Stimulated activated CD4-positive, alpha-beta T cell treated with anti-CD3 and anti-CD28 coated beads, Interleukin-15, amount 100 ng/mL, for 24 hours (primary cell): ENCODE measurements at regions not wholly inside any gene's neighbourhood (a gene's known extent, or its start where the extent isn't known, plus 50 kb on each side); places are given as distances from the start of the nearest gene placed in this dataset.
"Not testable (repeated sequence)": the region's sequence is repeated elsewhere in the genome, so short reads cannot be mapped to it uniquely, and the experiment has no call there.

Experiments
- DNase-seq: peaks from one replicate; pipeline ENCODE4 v3.0.0-alpha.2; 2020

DNA sequence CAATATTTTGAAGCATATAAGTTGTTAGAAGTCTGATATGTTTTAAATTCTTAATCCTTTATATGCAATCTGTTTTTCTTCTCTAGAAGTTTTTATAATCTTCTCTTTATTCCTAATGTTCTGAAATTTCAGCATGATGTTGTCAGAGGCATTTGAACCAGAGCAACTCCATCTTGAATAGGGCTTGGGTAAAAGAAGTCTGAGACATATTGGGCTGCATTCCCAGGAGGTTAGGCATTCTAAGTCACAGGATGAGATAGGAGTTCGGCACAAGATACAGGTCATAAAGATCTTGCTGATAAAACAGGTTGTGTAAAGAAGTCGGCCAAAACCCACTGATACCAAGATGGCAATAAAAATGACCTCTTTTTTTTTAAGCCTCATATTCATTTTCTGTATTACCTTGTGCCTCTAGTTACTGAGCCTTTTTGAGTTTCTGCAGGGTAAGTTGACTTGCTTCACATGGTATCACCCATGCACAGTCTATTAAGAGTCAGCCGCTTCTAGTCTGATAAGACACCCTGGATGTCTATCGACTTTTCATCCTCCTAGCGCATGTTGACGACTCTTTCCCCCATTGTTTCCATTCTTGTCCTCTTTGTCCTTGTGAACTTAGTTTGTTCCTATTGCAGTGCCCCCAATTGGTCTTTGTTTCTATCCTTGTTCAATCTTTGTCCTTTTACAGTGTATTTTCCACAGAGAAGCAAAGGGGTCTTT is 80.8 kb upstream of the RNU6-1 start:
- no peak for DNase-seq

GRCh38 chr15:67922106-67922675 is 82.3 kb upstream of the RNU6-1 start:
- no peak for DNase-seq

DNA sequence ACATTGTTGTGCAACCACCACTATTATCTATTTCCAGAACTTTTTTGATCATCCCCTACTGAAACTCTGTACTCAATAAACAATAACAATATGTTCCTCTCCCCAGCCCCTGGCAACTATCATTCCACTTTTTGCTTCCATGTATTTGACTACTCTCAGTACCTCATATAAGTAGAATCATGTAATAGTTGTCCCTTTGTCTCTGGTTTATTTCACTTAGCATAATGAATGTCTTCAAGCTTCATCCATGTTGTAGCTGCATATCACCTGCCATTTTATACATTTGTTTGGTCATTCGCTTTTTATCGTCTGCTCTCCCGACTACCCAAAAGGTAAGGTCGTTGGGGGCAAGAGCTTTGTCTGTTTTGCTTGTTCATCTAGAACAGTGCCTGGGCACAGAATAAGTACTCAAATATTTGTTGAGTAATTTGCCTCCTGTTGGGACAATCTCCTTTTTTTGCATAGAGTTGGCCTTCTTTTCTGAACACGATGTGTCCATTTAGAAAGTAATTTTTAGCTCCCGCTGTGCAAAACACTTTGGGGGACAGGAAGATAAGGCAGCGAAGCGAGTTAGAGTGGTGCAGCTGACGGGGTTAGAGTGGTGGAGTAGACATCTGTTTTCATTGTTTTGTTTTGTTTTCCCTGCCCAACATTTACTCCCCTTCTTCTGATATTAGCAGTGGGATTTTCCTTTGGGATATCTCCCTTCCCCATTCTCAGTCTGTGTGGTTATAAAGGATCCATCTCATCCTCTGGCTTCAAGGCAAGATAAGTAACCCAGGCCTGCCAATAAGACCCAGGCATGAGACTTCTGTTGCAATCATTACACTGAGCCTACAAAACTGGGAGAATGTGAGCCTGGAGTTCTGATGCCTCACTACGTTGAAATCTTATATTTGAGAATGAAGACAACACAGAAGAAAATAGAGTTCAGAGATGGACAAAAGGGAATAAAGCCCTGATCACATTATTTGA is 83.4 kb upstream of the RNU6-1 start:
- no peak for DNase-seq

- no peak for DNase-seq
These were observed 84.6 kb upstream of the RNU6-1 start for GRCh38 chr15:67924359-67924974.

DNA sequence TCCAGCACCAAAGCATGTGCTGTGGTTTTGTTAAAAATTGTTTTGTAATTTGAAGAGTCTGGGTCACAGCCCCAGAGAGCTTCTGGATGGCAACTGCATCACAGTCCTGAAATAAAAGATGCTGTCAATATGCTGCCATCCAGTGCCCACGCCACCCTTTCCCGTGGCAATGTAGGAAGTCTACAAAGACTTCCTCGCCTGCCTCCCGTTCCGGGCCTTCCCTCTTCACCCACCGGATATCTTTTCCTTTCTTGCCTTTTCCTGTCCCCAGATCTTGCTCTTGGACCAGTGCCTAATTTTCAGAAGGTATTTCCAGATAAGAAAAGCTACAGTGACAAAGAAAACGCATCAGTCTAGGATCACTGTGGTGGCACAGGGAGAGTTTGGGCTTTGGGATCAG is 85.3 kb upstream of the RNU6-1 start:
- DNase-seq, result no peak

DNA sequence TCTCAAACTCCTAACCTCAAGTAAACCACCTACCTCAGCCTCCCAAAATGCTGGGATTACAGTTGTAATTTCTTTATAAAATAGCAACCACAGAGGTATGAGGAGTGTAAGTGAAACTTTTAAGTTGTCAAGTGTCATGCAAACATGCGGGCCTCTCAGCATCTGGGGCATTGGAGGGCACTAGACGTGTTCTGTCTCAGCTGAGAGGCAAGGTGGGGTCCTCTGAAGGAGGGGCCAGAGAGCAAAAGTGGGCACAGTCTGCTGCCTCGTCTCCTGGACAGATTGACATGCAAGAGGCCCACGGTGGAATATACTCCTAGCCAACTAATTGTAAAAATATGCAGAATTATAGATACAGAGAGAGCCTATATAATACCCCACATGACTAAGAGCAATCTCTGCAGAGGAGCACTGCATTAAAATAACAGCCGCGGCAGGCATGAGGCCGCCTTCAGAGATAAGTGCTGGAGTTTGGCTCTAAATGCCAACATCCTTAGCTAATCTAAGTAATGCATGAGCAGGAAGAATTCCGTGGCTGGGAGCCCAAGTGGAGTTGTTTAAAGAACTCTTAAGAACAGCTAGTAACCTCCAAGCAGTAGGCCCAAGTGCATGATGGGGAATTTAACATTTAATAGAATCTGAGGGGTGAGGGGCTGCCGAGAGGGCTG is 87.8 kb upstream of the RNU6-1 start:
- DNase-seq, result no peak

DNA sequence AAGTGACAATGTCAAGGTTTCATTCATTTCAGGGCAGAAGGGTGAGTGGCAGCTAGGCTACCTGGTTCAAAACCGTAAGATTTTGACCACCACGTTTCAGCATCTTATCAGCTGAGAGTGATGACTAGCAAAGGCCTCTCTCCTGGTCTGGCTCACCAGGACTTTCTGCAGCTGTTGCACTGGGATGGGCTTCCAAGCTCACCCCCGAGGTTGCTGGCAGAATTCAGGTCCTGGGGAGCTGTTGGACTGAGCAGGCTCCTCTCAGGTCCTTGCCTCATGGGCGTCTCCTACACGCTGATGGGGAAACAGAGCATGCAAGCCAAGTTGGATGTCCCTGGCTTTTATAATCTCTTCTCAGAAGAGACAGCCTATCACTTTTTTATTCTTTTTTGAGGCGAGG is 88.8 kb upstream of the RNU6-1 start:
- no peak for DNase-seq

DNA sequence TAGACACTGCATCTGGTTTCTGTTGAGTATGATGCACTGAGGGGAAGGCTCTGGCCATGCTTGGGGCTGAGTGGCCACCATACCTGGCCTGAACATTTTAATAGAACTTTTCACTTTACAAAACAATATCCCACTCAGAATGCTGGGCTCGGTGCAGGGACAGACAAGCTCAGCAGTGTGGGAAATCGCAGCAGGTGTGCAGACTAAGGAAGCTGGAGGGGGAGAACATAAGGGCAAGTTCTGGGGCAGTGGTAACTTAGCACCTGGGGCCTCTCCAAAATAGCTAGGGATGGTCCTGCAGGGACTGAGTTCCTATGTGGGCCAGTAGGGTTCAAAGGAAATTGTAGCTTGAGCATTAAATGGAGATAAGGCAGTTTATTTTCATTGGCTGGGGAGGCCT is 90.9 kb upstream of the RNU6-1 start:
- no peak for DNase-seq

GRCh38 chr15:67931861-67932260 is 92.0 kb upstream of the RNU6-1 start:
- DNase-seq, result no peak

- DNase-seq, result not testable (repeated sequence)
These were observed 94.3 kb upstream of the RNU6-1 start for GRCh38 chr15:67934126-67934525.

GRCh38 chr15:67935244-67935643 is 95.4 kb upstream of the RNU6-1 start:
- DNase-seq, result no peak

DNA sequence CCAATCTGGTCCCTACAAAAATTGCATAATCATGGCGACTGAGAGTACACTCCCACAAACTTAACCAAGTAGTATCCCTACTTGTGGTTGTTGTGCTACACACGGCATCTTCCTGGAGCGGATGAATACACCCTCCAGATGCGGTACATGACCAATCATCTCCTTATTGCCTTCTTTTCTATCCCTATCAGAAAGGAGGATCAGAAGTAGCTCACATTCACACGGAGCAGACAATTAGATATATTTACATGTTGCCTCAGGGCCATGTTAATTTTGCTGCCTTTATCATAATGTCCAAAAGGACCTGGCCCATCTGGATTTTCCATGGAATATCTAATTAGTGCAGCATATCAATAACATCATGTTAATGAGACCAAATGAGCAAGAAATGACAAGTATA is 96.4 kb upstream of the RNU6-1 start:
- no peak for DNase-seq

DNA sequence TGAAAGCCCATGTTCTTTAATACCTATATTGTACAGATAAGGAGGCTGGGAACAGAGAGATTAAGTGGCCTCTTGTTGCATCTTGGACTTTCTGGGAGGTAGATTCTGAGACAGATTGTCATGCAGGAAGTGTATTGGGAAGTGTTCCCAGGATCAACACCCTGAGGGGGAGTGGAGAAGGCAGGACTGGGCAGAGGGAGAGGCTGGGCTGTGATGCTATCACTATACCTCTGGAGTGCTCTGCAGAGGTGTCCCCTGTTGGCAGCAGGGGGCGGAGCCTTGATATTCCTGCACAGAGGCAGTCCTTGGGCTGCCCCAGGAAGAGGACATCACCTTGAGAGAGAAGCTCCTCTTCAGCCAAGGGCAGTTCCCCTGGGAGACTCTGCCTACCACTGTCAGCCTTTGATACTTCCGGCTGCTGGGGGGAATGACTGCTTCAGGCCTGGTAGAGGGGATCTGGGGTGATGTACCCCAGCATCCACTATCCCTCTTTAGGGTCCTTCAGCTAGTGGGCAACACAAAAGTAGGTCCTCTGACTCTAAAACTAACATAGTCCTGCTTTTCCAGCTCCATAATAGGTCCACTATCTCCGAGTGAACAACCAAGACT is 97.4 kb upstream of the RNU6-1 start:
- no peak for DNase-seq

- DNase-seq, result not testable (repeated sequence)
These were observed 99.3 kb upstream of the RNU6-1 start for GRCh38 chr15:67939179-67939578.

- not testable (repeated sequence) for DNase-seq
These were observed 99.9 kb upstream of the RNU6-1 start for GRCh38 chr15:67939588-67940323.

- DNase-seq, result no peak
These were observed 100.5 kb upstream of the RNU6-1 start for GRCh38 chr15:67940324-67940719.

- no peak for DNase-seq
These were observed 101.9 kb upstream of the RNU6-1 start for GRCh38 chr15:67941648-67942310.

GRCh38 chr15:67943475-67943874 is 103.6 kb upstream of the RNU6-1 start:
- DNase-seq, result no peak

GRCh38 chr15:67944010-67944641 is 104.3 kb upstream of the RNU6-1 start:
- no peak for DNase-seq

DNA sequence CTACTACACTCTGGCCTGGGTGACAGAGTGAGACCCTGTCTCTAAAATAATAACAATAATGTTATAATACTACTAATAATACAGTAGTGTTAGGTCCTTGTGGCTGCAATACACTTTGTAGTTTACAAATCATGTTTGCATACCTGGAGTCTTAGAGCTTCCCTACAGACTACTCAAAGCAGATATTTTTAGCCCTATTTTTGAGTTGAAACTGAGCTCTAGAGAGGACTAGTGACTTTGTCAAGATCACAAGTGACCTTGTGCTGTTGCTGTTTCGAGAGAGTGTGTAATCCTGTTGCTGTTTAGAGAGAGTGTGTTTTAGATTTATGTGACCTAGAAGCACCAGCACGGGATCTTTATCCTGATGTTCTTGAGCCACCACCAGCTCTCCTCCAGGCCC is 105.3 kb upstream of the RNU6-1 start:
- DNase-seq, result no peak
